GM21717 (cell line): ENCODE measurements at regions not wholly inside any gene's neighbourhood (a gene's known extent, or its start where the extent isn't known, plus 50 kb on each side); places are given as distances from the start of the nearest gene placed in this dataset.

Source experiments
- ATAC-seq: cut with Tn5 transposase; IDR thresholded peaks from one replicate; pipeline ENCODE4 v1.9.1; 2021; ENCODE audit warnings: mild to moderate bottlenecking, moderate library complexity; ENCODE audit not compliant: unreplicated experiment

DNA sequence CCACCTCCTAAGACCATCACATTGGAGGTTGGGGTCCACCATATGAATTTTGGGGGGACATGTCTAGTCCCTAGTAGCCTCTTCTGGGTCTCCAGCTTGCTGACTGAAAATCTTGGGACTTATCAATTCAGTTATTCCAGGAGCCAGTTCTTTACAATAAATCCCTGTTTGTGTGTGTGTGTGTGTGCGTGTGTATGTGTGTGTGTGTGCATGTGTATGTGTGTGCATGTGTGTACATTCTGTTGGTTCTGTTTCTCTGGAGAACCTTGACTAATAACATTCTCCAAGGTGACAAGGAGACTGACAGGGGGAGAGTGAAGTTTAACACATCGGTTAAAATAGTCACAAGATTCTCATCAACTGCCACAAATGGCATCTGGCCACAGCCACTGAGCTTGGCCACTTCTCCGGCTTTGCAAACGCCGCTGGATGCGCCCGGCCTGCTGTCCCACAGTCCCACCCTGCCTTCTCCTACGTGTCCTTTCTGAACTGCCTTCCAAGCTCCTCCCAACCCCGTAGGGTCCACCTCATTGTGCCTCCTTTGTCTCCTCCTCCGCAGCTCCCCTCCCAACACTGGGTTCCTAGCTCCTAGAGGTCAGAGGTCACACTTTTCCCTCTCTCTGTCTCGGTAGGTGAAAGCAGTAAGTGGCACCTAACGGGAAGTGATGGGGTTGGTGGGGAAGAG, 88.1 kb upstream of the DIO3 start:
- no peak for ATAC-seq

DNA sequence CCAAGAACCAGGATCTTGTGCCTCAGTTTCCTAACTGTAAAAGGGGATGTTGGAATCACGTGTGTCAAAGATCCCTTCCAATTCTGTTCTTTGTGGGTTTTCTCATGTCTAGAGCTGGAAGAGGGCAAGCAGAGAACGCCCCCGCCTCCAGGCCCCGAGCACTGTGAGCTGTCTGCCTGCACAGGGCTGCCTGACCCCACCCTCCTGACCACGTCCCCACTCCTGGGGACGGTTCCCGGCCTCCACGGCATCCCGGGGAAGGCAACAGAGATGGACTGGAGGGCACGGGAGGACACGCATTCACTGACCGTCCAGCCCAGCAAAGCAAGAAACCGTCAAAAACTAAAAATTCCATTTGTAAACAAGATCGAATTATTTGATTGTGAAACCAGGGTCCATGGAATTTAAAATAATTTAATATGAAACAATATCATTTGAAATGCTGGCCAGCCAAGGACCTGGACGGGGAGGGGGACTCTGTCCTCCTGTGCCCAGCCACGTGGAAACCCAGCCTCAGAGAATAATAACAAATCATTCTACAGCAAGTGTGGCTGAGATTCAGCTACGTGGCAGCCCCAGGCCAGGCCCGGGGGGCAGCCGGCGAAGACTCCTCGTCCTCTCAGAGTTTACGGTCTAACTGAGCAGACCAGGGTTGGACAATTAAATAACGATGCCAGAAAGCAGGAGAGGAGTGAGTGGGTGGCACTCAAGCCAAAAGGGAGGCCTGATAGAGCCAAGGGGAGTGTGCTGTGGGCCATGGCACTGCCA, 87.3 kb upstream of the DIO3 start:
- no peak for ATAC-seq

- no peak for ATAC-seq
These were observed 86.5 kb upstream of the DIO3 start for GRCh38 chr14:101474563-101475455.

DNA sequence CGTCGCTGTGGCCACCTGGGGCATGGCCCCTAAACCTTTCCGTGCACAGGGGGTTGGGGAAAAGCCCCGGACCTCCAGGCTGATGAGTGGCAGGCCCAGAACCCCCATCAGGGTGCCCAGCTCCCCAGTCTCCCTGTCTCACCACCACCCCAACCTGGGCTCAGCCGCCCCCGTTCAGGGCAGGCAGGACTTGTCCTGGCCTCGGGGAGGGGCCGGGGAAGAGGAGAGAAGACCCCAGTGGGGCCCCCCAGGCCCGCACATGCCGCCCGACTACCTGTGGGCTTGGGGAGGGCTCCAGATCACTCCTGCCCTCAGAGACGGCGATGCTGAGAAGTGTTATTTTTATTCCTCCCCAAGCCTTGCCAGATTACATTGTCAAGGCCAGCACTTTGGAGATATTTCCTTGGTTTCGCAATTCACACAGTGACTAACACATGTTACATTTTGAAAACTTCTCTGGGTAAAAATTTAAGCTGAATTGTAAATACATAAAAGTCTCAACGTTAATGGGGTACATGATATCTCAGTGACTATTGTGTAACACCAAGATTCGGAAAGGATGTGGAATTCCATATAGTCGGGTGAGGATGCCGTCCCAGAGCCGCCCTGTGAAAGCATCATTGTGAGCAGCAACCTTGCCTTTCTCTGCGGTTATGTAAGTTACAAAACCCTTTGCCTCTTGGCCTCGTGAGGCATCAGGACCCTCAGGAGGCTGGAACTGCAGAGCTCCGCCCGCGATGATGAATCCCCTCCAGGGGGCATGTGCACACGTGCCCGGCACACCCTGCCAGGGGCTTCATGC, 85.6 kb upstream of the DIO3 start:
- ATAC-seq = no peak

GRCh38 chr14:101476258-101476915, 84.9 kb upstream of the DIO3 start:
- no peak for ATAC-seq

DNA sequence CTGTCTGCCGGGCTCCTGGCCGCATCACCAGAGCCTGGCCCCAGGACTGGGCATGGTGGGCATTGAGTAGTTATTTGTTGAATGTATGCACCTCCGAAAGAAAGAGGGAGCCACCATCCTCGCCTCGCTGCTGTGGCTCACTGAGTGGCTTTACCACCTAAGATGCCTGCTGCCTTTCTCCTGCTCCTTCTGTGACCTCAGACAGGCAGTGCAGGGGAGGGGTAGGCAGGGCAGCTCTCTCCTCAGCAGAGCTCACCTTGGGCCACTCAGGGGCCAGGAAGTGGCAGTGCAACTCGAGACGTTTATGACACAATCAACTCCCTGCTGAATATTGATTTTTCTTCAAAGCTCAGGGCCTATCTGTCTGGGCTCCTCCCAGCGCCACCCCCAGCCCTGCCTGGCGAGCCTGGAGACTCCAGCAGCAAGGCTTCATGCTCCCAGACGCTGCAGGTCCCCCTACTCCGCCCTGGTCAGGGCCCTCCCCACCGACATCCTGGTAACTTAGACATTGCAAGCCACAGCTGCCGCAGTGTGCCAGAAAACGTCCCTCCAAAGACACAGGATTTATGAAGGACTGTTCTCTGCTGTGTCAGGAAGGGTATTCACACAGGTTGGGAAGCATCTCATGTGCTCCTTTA, 84.3 kb upstream of the DIO3 start:
- ATAC-seq = no peak

- ATAC-seq = no peak
These were observed 83.6 kb upstream of the DIO3 start for GRCh38 chr14:101477648-101478047.

- ATAC-seq = no peak
These were observed 83.2 kb upstream of the DIO3 start for GRCh38 chr14:101478096-101478495.

GRCh38 chr14:101478796-101479410, 82.4 kb upstream of the DIO3 start:
- no peak for ATAC-seq

DNA sequence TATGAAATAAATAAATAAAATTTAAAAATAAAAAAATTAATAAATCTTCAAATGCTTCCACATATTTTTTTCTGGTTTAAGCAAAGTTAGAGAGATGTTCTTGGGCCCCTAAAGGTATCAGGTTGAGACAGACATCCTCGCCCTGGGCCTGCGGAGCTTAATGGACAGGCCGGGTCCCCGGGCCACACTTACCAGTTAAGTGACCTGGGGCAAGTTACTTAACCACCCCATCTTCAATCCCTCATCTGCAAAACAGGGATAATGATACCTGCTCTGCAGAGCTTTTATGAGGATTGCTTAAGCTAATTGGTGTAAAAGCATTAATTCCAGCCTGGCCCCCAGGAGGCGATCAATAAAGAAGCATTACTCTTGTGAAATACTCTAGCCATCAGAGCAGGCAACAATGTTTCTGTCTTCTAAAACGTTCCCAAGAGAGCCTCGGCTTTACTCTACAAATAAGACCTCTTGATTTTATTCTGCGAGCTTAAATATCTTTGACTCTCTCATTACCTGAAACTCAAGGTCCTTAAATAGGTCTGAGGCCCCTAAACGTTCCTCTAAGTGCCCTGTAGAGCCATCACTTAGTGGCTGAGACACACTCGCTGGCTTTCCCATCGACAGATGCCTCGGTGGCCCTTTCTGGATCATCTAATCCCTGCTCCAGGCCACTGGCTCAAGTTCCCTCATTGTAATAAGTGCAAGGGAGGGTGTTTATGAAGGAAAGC, 81.1 kb upstream of the DIO3 start:
- no peak for ATAC-seq

DNA sequence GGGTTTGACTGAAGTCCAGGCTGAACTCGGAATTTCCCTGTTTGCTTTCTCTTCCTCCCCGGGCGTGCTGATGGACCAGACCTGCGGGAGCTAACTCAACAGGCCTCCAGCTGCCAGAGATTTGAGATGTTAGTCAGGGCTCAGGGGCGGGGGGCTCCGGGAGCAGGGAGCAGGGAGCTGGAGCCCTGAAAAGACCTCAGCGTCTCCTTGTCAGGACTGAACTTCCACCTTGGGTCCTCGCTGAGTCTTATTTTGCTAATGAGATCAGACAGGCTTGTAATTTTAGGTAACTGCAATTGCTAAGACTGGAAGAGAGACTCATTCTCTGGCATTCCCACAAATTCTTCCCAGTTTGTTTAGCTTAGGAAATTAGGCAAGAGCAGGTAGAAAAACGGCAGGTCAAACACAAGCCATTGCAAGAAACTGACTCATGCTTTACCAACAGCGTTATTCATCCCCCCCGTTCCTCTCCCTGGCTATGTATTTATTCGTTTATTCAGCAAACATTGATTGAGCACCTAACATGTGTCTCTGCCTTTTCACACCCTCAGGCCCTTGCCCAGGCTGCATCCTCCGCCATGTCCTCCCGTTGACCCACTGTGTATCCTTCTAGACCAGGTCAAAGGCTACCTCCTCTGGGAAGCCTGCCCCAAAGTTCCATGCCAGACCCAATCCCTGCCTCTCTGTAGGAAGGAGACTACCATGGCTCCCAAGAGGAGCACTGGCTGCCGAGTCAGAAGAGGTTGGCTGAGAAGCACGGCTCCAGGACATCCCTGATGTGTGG, 80.4 kb upstream of the DIO3 start:
- no peak for ATAC-seq

DNA sequence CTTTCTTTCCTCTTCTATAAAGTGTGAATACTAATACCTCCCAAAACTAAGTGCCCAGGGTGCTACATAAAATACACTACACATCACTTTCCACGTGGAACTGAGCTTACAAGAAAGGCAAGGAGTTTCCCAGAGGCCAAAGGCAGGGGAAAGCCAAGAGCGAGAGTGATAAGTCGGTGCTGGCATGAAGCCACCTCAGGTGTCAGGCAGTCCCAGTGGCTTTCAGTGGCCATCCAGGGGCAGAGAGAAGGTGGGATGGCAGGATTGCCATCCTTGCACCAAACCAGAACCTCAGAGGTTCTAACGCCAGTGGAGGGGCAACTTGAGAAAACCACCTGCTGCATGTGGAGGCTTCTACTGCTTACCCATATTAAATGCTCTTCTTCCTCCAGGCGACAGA, 79.7 kb upstream of the DIO3 start:
- ATAC-seq = no peak

DNA sequence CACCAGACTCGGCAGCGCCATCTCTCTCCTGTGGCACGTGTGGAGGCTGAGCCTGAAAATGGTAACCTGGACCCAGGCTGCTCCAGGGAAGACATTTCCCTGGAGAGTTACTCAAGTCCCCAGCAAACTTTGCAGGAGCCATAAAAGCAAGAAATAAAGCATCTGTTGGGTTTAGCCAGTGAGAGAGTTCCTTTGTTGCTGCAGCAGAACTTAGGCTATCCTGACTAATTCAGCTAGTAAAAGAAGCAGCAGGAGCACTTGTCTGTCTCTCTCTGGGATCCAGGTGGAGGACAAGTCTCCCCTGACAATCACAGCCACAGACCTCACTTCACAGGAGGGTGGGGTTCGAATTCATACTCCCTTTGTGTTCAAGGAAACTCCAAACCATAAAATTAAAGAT, 79.2 kb upstream of the DIO3 start:
- no peak for ATAC-seq

DNA sequence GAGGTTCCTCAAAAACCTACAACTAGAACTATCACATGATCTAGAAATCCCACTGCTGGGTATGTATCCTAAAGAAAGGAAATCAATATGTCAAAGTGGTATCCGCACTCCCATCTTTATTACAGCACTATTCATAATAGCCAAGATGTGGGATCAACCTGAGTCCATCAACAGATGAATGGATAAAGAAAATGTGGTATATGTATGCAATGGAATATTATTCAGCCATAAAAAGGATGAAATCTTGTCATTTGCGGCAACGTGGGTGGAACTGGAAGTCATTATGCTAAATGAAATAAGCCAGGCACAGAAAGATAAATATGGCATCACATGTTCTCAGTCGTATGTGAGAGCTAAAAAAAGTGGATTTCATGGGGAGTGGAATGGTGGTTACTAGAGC, 77.5 kb upstream of the DIO3 start:
- ATAC-seq = no peak

- no peak for ATAC-seq
These were observed 72.1 kb upstream of the DIO3 start for GRCh38 chr14:101489092-101489760.

- no peak for ATAC-seq
These were observed 70.5 kb upstream of the DIO3 start for GRCh38 chr14:101490771-101491170.

- ATAC-seq = no peak
These were observed 69.5 kb upstream of the DIO3 start for GRCh38 chr14:101491841-101492240.
